ENCODE measurements at regions not wholly inside any gene's neighbourhood (a gene's known extent, or its start where the extent isn't known, plus 50 kb on each side); places are given as distances from the start of the nearest gene placed in this dataset.

- TF ChIP-seq, protein P1, sequence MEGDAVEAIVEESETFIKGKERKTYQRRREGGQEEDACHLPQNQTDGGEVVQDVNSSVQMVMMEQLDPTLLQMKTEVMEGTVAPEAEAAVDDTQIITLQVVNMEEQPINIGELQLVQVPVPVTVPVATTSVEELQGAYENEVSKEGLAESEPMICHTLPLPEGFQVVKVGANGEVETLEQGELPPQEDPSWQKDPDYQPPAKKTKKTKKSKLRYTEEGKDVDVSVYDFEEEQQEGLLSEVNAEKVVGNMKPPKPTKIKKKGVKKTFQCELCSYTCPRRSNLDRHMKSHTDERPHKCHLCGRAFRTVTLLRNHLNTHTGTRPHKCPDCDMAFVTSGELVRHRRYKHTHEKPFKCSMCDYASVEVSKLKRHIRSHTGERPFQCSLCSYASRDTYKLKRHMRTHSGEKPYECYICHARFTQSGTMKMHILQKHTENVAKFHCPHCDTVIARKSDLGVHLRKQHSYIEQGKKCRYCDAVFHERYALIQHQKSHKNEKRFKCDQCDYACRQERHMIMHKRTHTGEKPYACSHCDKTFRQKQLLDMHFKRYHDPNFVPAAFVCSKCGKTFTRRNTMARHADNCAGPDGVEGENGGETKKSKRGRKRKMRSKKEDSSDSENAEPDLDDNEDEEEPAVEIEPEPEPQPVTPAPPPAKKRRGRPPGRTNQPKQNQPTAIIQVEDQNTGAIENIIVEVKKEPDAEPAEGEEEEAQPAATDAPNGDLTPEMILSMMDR (optimal IDR thresholded peaks at IDR 0.05 in 1 of 3, IDR thresholded peaks at IDR 0.05 in 1 of 3, conservative IDR thresholded peaks at IDR 0.05 in 1 of 3; ENCODE audit: extremely low read depth in 1 of 3, insufficient read depth in 2 of 3, low read length in 3 of 3): no peak
- no peak for TF ChIP-seq EZH2 (IDR thresholded peaks at IDR 0.05; ENCODE audit: low read length)
- H4K20me1 ChIP-seq (ENCODE audit: control insufficient read depth, extremely low read depth, insufficient read depth, low read length): no peaks in the 10 kb centered on the region
- H3K9me1 ChIP-seq (ENCODE audit: control insufficient read depth, extremely low read depth, insufficient read depth, low read length): no peaks in the 10 kb centered on the region
- H3K27me3 ChIP-seq (ENCODE audit: control insufficient read depth, extremely low read depth, insufficient read depth, low read length): peaks cover 10% of the 10 kb centered on the region
- no peak overlapping the region for H3K9ac ChIP-seq (ENCODE audit: control insufficient read depth, extremely low read depth, insufficient read depth, low read length)
- dilution Hi-C loops (cut with MboI; ENCODE audit: extremely low pct_ligation_motif_present, low sequenced_read_pairs): no loop called here
- H3K4me2 ChIP-seq (ENCODE audit: control insufficient read depth, extremely low read depth, insufficient read depth, low read depth, low read length): no peak overlapping the region
- no peak overlapping the region for H2AFZ ChIP-seq (ENCODE audit: control insufficient read depth, low read length)
- no peak overlapping the region for H3K27ac ChIP-seq (ENCODE audit: control insufficient read depth, insufficient read depth, low read length)
- H3K36me3 ChIP-seq (ENCODE audit: control insufficient read depth in 2 of 2, extremely low read depth in 1 of 2, insufficient read depth in 2 of 2, low read length in 2 of 2): no peaks in the 10 kb centered on the region
- DNase-seq (ENCODE audit: low read depth, low spot score) (no peak), FAIRE-seq (no peak)
- H3K9me3 ChIP-seq (ENCODE audit: control insufficient read depth, low read depth, low read length): peaks cover 5% of the 10 kb centered on the region
- H3K4me3 ChIP-seq (ENCODE audit: control insufficient read depth in 2 of 3, extremely low read depth in 1 of 3, insufficient read depth in 2 of 3, low read depth in 1 of 3, low read length in 3 of 3): no peak overlapping the region
- peaks cover 2% of the 10 kb centered on the region for H3K4me1 ChIP-seq (ENCODE audit: control insufficient read depth, extremely low read depth, insufficient read depth, low read length)
- no peaks in the 10 kb centered on the region for H3K79me2 ChIP-seq (ENCODE audit: control insufficient read depth, insufficient read depth, low read length)
Observed at GRCh38 chr1:13970631-13971247, 270.8 kb downstream of the PRDM2 start.

- DNase-seq (ENCODE audit: low read depth, low spot score): no peak
- Histone ChIP-seq H3K4me1 (ENCODE audit: control insufficient read depth, extremely low read depth, insufficient read depth, low read length) (peaks cover 2% of the 10 kb centered on the region), H3K9ac (ENCODE audit: control insufficient read depth, extremely low read depth, insufficient read depth, low read length) (no peak overlapping the region), H3K36me3 (ENCODE audit: control insufficient read depth in 2 of 2, extremely low read depth in 1 of 2, insufficient read depth in 2 of 2, low read length in 2 of 2) (no peaks in the 10 kb centered on the region), H3K9me3 (ENCODE audit: control insufficient read depth, low read depth, low read length) (no peaks in the 10 kb centered on the region), H3K4me3 (ENCODE audit: control insufficient read depth in 2 of 3, extremely low read depth in 1 of 3, insufficient read depth in 2 of 3, low read depth in 1 of 3, low read length in 3 of 3) (no peak overlapping the region), H3K9me1 (ENCODE audit: control insufficient read depth, extremely low read depth, insufficient read depth, low read length) (no peaks in the 10 kb centered on the region), H4K20me1 (ENCODE audit: control insufficient read depth, extremely low read depth, insufficient read depth, low read length) (no peaks in the 10 kb centered on the region), H3K79me2 (ENCODE audit: control insufficient read depth, insufficient read depth, low read length) (no peaks in the 10 kb centered on the region), H3K4me2 (ENCODE audit: control insufficient read depth, extremely low read depth, insufficient read depth, low read depth, low read length) (no peak overlapping the region), H2AFZ (ENCODE audit: control insufficient read depth, low read length) (no peak overlapping the region), H3K27me3 (ENCODE audit: control insufficient read depth, extremely low read depth, insufficient read depth, low read length) (no peaks in the 10 kb centered on the region), H3K27ac (ENCODE audit: control insufficient read depth, insufficient read depth, low read length) (no peak overlapping the region)
- TF ChIP-seq, protein P1 (optimal IDR thresholded peaks at IDR 0.05 in 1 of 3, IDR thresholded peaks at IDR 0.05 in 1 of 3, conservative IDR thresholded peaks at IDR 0.05 in 1 of 3; ENCODE audit: extremely low read depth in 1 of 3, insufficient read depth in 2 of 3, low read length in 3 of 3): no peak
- TF ChIP-seq EZH2 (IDR thresholded peaks at IDR 0.05; ENCODE audit: low read length): no peak
- dilution Hi-C loops (cut with MboI; ENCODE audit: extremely low pct_ligation_motif_present, low sequenced_read_pairs): no loop called here
- no peak for FAIRE-seq
Observed at GRCh38 chr1:13976485-13976884, 276.5 kb downstream of the PRDM2 start.
